NCI-H460 (cell line): ENCODE measurements at regions not wholly inside any gene's neighbourhood (a gene's known extent, or its start where the extent isn't known, plus 50 kb on each side); places are given as distances from the start of the nearest gene placed in this dataset.

ENCODE experiments used
- DNase-seq: peaks from one replicate; pipeline ENCODE4 v3.0.0-alpha.2; 2016; ENCODE audit warnings: low read depth; ENCODE audit errors: extremely low read depth

- no peak for DNase-seq
Observed at GRCh38 chr15:95565016-95565600, 765.4 kb upstream of the NR2F2 start.

GRCh38 chr15:95565690-95566089 is 764.8 kb upstream of the NR2F2 start:
- DNase-seq = no peak

DNA sequence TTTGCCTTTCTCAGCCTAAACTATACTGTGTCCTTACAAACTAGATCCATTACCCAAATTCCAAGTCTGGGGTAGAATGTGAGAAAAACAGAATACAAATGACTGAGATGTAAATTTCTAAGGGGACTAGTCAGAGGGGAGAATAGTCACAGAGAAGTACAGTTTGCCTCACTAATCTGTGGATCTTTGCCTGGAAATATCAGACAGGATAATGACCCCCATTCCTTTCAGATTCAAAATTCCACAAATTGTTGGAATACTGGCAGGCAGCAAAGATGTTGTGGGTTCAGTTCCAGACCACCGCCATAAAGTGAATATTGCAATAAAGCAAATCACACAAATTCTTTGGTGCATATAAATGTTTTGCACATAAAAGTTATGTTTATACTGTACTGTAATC is 762.8 kb upstream of the NR2F2 start:
- DNase-seq = no peak

DNA sequence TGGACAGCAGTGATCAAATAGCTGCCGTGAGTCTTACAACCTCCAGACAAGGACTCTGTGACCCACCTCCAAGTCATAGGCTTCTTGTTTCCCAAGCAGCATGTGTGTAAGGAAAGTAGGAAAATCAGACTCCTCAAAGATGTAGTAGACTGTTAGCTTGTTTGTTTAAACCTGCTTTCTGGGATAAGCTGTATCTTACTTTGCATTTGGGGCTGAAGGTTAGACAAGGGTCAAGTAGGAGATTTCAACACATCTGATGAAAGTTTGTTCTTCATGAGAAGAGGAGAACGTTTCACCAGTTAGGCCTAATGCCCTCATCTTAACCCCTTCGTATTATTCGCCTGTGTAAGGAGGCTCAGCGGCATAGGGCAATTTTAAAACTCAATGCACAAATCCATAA is 756.4 kb upstream of the NR2F2 start:
- no peak for DNase-seq

DNA sequence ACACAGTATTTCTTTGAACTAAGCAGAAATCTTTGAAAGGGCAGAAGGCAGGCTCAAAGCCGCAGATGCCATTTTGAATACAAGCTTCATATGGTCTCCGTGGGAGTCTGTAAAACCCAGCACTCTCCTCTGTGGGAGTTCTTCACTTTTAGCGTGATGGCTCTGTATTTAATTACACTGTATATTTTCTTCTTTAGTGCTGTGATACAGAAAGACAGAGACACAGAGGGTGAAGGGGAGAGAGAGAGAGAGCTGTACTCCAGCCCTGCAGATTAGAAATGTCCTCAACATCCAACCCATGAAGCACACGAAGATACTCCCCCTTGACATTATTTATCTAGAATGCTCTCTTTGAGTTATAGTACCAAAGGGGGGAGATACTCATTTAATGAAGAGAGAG is 752.6 kb upstream of the NR2F2 start:
- DNase-seq = no peak

DNA sequence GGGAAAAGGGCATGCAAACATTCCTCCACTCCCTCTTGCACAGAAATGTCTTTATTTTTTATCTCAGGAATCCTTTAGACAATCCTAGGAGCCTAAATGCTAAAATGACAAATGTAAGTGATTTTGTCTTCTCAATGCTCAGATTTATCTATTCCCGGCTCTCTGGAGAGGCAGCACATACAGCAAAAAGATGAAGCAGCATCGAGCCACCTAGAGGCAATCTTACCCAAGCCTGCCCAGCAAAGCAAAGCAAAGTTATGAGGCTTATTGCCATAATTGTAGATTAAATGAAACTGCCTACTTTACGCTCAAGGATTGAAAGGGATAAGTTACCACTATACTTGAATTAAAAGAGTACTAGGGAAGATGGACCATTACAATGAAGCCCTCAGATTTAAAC is 750.4 kb upstream of the NR2F2 start:
- DNase-seq = no peak

DNA sequence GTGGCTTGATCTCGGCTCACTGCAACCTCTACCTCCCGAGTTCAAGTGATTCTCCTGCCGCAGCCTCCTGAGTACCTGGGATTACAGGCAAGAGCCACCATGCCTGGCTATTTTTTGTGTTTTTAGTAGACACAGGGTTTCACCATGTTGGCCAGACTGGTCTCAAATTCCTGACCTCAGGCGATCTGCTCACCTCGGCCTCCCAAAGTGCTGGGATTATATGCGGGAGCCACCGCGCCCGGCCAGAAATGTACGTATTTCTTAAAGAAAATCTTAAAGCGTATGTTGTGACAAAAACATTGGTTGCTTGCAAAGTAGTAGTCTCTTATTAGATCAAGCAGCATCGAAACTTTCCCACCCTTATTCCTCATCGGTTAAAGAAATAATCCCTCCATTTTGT is 748.9 kb upstream of the NR2F2 start:
- DNase-seq = no peak

DNA sequence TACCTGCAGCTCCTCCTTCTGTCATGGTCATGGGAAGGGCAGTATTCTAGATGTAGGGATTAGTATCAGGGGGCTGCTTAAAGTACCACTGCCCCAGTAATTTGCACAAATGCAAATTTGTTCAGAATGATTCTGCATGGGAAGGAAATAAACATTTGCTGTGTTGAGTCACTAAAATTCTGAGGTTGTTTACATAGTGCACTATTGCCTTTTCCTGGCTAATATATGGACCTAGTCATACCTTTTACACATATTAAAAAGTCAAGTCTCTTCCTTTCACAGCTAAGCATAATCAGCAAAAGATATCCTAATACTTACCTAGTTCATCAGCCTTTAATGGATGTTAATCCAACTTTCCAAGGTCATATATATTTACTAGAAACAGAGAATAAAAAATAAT is 746.4 kb upstream of the NR2F2 start:
- DNase-seq = no peak

DNA sequence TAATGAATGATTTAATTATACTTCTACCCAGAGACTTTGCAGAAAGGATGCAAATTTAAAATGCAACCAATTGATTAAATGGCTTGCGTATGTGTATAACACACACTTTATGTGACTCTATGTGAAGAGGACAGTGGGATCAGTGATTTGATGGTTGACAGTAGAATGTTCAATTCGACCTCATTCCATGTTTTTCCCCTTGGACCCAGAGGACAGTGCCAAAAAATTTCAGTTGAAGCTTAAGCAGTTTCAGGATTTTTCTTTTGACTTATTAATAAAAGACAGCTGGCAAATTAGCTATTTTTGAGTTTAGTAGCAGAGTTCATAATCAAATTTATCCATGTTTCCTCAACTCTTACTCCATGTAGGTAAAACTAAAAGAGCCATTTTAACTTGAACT is 742.4 kb upstream of the NR2F2 start:
- no peak for DNase-seq

DNA sequence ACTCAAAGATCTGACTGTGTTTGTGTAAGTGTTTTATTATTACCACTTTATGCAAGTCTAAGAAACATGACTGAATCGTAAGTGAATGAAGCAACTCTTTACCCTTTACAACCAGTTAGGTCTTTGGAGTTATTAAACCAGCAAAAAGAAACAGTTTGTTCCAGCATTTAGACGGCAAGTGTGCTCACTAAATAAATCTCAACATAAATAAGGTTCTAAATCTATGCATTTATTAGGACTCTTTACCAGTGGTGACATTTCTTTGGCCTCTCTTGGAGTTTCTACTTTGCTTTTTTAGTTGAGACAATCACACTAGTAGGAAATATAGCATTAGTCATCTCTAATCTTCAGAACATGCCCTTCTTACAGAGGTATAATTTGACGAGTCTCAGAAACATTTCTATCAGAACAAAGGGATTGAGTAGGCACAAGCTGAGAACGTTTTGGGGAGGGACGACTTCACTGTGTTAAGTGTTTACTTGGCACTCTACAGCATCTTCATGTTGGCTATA is 739.9 kb upstream of the NR2F2 start:
- no peak for DNase-seq

DNA sequence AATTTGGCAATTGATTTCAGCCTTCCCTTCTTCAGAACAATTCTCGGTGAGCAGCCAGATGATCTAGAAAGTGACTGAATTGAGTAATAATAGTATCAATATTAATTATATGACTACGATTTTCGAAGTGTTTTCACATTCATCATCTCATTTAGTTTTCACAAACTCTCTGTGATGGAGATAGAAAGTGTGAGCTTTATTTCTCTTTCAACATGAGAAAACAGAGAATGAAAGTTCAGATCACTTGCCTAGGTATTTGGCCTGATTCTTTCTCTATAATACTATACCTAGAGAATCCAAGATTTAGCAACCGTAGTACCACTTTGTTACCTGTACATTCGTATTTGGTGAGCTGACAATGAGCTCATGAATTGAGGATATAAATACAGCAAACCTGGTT is 739.2 kb upstream of the NR2F2 start:
- no peak for DNase-seq

- no peak for DNase-seq
Observed at GRCh38 chr15:95591886-95592285, 738.6 kb upstream of the NR2F2 start.

GRCh38 chr15:95594496-95594895 is 736.0 kb upstream of the NR2F2 start:
- DNase-seq = no peak

DNA sequence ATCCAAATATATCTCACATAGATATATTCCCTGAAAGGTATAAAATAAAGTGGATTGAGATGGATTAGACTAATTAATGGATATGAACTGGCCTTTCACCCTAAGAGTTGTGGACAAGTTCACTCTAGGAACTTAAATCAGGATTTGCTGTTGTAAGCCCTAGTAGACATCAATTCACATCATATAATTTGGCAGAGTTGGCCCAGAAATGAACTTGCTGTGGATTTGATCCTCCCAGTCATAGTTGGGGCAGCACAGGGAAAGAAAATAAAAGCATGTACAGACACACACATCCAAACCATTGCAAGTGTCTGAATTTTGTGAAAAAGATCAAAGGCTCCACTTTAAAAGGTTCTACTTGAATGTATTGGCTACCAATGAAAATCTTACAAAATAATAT is 734.7 kb upstream of the NR2F2 start:
- DNase-seq = no peak

- no peak for DNase-seq
Observed at GRCh38 chr15:95596496-95596895, 734.0 kb upstream of the NR2F2 start.

DNA sequence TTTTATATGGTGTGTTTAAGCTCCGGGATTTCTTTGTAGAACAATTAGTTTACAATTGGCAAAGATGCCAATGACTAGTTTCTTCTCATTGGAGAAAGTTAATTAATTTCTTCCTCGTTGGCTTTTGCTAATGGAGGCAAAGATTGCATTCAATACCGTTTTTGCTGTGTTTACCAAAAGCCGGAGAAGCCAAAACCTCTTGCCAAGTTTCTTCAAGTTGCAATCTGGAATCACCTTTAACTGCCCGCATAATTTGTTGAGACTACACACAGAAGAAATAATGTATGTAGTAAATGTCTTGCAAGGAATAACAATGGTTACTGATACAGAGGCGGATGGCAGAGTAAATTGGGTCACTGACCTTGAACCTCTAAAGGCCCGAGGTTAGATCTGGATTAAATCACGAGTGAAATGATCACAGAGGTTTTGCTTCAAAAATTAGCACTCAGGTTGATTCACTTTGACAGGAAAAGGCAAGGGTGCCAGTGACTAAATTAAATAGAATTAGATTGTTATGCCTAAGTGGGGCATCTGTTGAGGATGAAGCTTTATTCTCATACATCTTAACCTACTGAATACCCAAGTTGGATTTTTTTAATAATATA is 732.1 kb upstream of the NR2F2 start:
- DNase-seq = no peak

GRCh38 chr15:95600367-95600766 is 730.1 kb upstream of the NR2F2 start:
- no peak for DNase-seq

DNA sequence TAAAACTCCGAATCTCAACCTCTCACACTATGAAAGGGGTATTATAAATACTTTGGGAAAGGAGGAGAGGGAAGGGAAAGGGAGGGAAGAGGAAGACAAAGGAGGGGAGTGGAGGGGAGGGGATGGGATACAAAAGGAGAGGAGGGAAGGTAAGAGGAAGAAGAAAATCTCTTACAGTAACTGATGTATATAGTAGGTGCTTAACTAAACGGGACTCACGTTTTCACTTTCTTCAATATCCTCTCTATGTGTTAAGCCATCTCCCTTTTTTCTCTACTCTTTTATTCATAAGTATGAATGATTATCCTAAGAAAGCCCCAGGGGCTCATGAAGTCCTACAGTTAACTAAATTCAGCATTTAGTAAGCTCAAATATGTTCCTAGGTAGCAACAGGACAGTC is 729.6 kb upstream of the NR2F2 start:
- no peak for DNase-seq

DNA sequence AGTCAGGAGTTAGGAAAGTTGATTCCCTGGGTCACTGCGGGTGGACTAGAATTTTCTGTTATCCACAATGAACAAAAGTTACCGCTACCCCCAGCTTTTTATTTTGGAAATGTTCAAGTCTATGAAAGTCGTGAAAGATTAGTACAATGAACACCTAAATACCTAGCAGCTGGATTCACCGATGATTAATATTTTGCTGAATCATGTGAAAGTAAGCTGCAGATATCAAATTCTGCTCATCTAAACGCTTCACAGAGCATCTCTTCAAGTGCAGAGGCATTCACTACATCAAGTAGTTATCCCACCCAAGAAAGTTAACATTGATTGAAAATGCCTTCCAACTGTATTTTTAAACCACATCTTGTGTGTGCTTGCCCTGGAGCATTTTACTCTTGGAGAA is 729.0 kb upstream of the NR2F2 start:
- no peak for DNase-seq

GRCh38 chr15:95603802-95604201 is 726.7 kb upstream of the NR2F2 start:
- DNase-seq = no peak

- DNase-seq = no peak
Observed at GRCh38 chr15:95604634-95605036, 725.9 kb upstream of the NR2F2 start.

DNA sequence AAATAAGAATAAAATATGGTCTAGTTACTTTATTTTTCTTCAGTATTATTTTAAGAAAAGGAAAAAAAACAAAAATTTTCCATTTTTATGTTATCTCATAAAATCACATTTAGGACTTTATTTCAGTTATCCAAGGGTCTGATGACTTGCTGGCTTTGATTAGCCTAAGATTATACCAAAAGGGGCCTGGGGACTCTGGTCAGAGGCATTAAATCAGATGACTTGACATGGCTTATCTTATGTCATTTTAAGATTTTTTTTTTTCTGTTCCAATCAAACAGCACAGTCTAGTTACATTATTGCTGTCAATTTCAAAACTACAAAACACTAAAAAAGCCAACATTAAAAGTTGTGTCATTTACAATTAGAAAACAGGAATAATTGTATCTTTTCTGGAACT is 725.4 kb upstream of the NR2F2 start:
- no peak for DNase-seq

DNA sequence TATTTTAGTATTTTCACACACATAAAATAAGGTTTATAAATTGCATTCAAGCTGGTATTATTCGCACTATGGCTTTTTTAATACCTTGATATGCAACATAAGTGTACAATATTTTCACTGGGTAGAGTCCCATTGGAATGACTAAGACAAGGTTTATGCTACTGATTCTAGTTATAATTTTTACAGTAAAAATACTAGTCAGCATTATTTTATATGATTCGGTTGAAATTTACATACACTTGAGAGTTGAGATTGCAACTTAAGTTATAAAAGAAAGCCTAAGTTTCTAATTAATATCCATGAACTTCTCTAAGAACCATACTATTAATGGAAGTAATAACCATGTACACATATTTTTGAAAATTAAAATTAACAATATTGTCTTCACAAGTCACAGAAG is 723.9 kb upstream of the NR2F2 start:
- no peak for DNase-seq
